Activated CD8-positive, alpha-beta memory T cell treated with anti-CD3 and anti-CD28 coated beads, Interleukin-2, amount 50 U/mL, for 1 hour (primary cell): ENCODE measurements at regions not wholly inside any gene's neighbourhood (a gene's known extent, or its start where the extent isn't known, plus 50 kb on each side); places are given as distances from the start of the nearest gene placed in this dataset.
A peak's percentile ranks its signal among the peaks of the same experiment; 100 is the strongest.
"Not testable (repeated sequence)": the region's sequence is repeated elsewhere in the genome, so short reads cannot be mapped to it uniquely, and the experiment has no call there.

Source experiments
- DNase-seq: peaks from one replicate; pipeline ENCODE4 v3.0.0-alpha.2; 2020; ENCODE audit errors: extremely low read depth

DNA sequence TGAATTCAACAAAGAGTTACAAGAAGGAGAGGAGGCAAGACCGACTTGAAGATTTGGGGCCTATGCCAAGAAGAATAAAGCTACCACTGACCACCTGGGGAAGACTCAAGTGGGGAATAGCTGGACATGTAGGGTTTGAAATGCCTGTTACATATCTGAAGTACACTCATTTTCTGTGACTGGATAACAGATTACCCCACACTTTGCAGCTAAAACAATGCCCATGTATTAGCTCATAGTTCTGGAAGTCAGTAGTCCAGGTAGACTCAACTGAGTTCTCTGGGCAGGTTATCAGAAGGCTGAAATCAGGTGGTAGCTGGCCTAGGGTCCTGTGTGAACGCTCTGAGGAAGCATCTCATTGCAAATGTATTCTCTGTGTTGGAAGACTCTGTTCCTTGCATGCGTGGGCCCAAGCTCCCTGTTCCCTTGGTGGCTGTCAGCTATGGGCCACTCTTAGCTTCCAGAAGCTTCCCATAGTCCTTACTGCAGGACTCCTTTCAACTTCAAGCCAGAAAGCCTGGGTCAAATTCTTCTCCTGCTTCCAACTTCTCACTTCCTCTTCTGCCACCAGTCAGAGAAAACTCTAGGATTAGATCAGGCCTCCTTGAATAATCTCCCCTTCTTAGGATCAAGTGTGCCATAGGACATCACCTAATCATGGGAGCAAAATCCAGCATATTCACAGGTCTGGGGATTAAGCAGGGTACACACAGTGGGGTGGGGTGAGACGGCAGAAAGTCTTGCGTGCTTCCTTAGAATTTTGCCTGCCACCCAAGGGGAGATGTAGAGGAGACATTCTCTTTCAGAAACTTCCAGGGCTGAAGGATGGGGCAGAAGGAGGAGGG, 187.8 kb downstream of the SHQ1 start:
- DNase-seq = no peak

DNA sequence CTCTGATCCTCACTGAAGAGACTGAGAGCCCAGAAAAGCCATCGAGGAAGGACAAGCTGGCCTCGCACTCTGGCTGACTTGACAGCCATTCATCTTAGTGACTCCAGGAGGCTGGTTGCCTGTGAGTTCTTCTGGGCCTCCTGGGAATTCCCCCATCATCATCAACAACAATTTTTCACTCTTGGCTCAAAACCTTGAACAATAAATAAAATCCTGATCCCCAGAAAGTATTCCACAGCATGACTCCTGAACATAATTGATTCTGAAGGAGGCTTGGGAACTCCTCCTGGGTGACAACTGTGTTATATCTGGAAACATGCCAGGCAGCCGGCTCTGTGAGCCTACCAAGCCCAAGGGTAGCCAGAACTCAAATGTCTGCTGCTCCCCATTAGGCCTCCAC, 188.6 kb downstream of the SHQ1 start:
- DNase-seq = no peak

- DNase-seq = no peak
These were observed 189.1 kb downstream of the SHQ1 start for GRCh38 chr3:72659188-72659587.

GRCh38 chr3:72658466-72659100, 189.7 kb downstream of the SHQ1 start:
- no peak for DNase-seq

DNA sequence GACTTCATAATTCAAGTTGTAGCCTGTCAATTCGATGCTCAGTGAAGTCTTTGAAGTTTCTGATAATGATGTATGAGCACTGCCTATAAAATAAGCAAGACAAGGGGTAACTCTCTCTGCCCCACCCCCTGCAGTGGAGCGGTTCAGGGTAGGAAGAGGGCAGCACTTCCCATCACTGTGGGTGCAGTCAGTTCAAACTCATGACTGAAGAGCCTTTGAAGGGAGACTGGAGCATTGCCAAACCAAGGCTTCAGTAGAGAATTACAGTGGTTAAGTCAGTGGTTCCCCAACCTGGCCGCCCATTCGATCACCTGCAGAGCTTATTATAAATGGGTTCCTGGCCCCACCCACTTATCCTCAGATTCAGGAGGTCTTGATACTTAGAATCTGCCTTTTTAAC, 190.6 kb downstream of the SHQ1 start:
- peak; percentile 21 for DNase-seq

- no peak for DNase-seq
These were observed 192.5 kb downstream of the SHQ1 start for GRCh38 chr3:72655723-72656122.

DNA sequence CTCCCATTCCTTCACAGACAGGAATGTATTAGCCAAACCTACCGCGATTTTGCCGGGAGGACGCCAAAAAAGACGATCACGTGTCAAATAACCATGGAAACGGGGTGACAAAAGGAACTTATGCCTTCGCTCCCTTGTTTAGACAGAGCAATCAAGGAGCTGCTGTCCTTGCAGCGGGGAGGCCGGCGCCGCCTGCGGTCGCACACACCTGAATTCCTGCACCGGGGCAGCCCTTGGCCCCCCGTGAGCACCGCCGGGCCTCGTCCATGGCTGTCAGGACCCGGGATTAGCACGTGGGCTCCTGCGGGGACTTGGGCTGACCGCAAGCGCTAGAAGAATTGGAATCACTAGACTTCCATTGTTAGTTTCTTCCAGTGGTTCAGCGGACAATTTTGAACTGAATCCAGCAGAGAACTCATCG, 193.1 kb downstream of the SHQ1 start:
- DNase-seq = no peak

- no peak for DNase-seq
These were observed 195.8 kb downstream of the SHQ1 start for GRCh38 chr3:72652395-72652794.

DNA sequence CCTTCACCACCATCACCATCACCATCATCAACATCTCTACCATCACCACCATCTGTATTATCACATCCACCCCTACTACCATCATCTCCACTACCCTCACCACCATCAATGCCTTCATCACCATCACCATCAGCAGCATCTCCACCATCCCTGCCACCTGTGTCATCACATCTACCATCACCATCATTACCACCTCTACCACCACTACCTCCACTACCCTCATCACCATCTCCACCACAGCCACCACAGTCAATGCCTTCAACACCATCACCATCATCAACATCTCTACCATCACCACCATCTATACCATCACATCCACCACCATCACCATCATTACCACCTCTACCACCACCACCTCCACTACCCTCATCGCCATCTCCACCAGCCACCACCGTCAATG, 196.7 kb downstream of the SHQ1 start:
- DNase-seq = no peak

DNA sequence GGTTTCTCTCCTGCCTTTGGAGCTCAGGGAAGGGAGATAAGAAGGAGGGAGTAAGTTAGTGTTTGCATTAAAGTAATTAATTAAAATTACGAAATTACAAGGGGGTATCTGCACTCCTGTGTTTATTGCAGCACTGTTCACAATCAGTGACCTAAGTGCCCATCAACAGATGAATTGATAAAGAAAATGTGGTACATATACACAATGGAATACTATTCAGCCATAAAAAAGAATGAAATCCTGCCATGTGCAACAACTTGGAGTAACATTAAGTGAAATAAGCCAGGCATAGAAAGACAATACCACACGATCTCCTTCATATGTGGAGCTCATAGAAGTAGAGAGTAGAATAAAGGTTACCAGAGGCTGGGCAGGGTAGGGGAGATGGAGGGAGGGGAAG, 202.0 kb downstream of the SHQ1 start:
- DNase-seq = no peak

DNA sequence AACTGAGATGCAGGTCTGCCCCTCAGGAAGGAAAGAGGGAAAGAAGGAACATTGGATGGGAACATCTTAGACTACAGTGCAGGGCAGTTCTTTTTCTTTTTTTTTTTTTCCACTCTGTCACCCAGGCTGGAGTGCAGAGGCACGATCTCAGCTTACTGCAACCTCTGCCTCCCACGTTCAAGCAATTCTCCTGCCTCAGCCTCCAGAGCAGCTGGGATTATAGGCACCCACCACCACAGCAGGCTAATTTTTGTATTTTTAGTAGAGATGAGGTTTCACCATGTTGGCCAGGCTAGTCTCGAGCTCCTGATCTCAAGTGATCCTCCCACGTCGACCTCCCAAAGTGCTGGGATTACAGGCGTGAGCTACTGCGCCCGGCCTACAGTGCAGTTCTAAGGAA, 204.6 kb downstream of the SHQ1 start:
- not testable (repeated sequence) for DNase-seq

GRCh38 chr3:72641684-72642083, 206.6 kb downstream of the SHQ1 start:
- no peak for DNase-seq

DNA sequence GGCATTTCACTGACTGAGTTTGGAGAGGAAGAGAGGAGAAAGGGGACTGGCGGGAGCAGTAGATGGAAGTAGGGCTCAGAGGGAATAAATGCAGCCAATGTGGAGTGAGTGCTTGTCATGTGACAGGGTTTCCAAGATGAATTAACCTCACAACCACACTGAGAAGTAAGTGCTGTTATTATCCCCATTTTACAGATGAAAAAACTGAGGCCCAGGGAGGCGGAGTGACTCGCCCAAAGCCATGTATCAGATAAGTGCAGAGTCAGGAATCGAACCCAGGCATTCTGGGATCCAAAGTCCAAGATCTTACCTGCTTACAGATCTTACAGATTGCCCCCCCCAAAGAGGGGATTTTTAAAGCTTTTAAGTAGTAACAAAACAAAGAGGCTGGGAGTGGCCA, 207.2 kb downstream of the SHQ1 start:
- no peak for DNase-seq

GRCh38 chr3:72636969-72637597, 211.2 kb downstream of the SHQ1 start:
- DNase-seq = no peak

DNA sequence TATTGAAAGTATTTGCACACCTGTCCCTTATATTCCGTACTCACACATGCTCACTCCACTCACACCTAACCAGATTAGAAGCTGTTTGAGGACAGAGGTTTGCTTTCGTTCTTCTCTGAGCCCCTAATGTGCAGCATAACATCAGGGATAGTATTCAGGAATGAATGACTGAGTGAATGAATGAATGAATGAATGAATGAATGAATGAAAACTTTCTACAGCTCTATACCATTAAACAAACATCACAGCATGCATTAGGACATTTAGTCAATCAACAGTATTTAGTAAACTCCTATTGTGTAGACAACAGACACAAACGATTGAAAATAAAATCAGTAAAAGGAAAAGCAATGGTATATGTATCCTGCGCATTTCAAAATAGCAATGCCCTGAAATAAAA, 212.7 kb downstream of the SHQ1 start:
- DNase-seq = no peak

GRCh38 chr3:72634128-72634527, 214.1 kb downstream of the SHQ1 start:
- no peak for DNase-seq

GRCh38 chr3:72633534-72633933, 214.7 kb downstream of the SHQ1 start:
- no peak for DNase-seq

DNA sequence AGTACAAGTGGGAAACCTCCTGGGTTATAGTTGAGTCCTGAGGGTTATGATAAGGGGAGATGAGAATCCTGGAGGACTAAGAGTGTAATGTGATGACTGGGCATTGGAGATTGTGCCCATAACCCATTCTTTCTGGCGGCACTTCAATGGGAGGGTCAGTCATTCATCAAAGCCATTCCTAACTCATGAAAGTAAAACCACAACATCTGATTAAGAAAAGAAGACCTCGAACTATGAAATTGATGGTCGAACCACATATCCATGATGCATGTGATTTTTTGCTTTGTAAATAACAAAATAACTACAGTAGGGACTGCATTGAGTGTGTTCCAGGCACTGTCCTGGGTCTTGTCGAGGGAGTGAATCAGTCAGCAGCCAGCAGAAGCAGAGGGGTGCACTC, 215.1 kb downstream of the SHQ1 start:
- DNase-seq = no peak

DNA sequence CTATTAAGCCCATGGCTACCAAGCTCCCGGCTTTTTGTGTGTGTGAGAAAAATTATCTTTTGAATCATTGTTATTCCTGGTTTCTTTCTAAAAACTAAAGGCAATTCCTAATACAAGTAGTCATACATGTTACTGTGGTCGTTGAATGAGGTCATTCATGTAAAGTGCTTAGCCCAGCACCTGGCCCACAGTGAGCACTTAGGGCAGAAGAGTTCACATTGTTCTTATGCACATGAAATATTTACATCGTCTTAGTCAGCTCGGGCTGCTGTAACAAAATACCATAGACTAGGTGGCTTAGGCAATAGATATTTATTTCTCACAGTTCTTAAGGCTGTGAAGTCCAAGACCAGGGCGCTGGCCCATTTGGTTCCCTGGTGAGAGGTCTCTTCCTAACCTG, 216.1 kb downstream of the SHQ1 start:
- no peak for DNase-seq

DNA sequence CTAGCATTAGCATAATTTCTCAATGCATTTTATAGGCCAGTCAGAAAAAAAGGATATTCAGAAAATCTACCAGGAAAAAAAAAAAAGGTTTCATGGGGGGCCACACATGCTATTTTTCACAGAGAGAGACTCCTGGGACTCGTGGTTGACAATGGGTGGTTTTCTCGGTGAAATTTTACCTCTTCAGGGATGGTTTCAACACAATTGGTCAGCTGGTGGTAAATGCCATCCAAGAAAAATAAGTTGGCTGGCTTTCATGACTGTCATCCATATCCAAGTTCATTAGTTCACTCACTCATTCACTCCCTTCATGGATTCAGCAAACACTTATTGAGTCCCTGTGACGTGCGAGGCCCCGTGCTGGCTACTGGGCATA, 217.3 kb downstream of the SHQ1 start:
- DNase-seq = no peak

DNA sequence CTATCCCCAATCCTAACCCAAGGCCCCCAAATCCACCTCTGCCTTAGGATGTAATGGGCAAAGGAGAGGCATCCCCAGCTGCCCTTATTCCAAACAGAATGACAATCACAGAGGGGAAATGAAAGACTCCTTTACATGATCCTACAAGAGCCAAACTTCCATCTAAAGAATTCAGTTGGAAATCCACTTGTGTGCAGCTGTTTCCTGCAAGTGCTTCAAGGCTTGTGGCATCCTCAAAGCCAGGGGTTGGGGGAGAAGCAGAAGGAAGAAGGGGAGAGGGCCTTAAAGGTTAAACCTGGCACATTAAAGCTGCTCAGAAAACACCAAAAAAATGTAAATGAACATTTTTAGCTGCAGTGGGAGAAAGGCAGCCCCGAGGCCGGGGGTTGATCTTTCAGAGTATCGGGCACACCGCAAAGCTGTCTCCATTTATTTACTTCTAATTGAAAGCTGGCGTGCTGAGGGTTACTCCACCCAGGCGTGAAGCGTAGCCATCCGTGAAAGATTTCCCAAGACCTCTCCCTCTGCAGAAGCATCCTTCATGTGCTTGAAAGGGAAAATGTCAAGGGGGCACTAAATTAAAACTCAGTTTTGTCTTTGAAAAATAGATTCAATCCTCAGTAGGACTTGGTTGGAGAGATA, 217.8 kb downstream of the SHQ1 start:
- no peak for DNase-seq

GRCh38 chr3:72629191-72629631, 219.0 kb downstream of the SHQ1 start:
- no peak for DNase-seq

DNA sequence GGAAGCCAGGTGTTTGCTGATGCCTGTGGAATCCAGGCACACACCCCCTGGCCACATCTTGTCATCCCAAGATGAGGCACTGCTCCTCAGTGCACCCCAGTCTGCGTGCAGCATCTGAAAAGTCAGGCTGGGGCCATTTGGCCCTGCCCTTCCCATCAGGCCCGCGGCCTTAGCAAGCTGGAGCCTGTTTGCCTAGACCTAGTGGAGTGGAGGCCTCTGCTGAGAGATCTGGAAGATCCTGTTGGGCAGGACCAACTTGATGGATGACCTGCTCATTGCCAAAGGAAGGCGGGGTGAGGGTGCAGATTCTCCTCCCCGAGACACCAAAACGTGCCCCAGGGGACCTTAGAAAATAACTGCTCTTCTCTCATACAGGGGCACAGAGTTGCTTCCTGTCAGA, 220.2 kb downstream of the SHQ1 start:
- no peak for DNase-seq
